ENCODE measurements at regions not wholly inside any gene's neighbourhood (a gene's known extent, or its start where the extent isn't known, plus 50 kb on each side); places are given as distances from the start of the nearest gene placed in this dataset.

GRCh38 chr4:177237291-177237690 is 72.4 kb upstream of the NEIL3 start (continued):
- no peak for TF ChIP-seq ZBED4 (CRISPR knock-in tag; IDR thresholded peaks at IDR 0.05; ENCODE audit: borderline replicate concordance)

DNA sequence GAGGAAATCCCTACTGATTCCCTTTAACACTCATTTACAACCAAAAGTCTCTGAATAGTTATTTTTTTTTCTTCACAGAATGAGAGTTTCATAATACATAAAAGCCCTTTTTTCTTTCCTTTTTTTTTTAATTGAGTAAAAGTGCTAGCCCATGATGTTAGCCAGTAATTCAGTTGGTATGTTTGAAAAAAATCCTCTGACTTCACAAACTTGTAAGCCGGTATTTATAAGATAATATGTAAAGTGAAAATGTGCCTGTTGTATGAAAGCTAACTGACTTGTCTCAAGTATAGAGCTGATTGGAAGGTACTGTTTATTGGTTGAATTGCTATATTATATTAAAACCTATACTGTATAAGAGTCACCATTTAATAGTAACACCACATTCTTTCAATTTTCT is 70.2 kb upstream of the NEIL3 start:
- Histone ChIP-seq H3K4me2 (ENCODE audit: low read depth, low read length) (no peak overlapping the region), H3K9ac (ENCODE audit: insufficient read depth, low read depth, low read length) (no peak overlapping the region), H3K27me3 (ENCODE audit: control insufficient read depth in 1 of 2, insufficient read depth in 2 of 2, low read length in 2 of 2) (no peaks in the 10 kb centered on the region), H3K79me2 (ENCODE audit: insufficient read depth, low read length) (no peaks in the 10 kb centered on the region), H3K4me1 (ENCODE audit: insufficient read depth, low read length) (no peaks in the 10 kb centered on the region), H3K36me3 (replicated peaks in 1 of 2; ENCODE audit: control insufficient read depth in 1 of 2, insufficient read depth in 2 of 2, low read length in 2 of 2) (no peaks in the 10 kb centered on the region), H4K20me1 (ENCODE audit: insufficient read depth, low read length) (no peaks in the 10 kb centered on the region), H3K9me3 (ENCODE audit: low read length) (no peaks in the 10 kb centered on the region), H3K4me3 (replicated peaks in 1 of 3; ENCODE audit: insufficient read depth in 1 of 3, low read depth in 2 of 3, low read length in 3 of 3) (no peak overlapping the region), H3K27ac (ENCODE audit: extremely low read length, insufficient read depth, low read length) (no peak overlapping the region), H2AFZ (ENCODE audit: low read length) (no peak overlapping the region)
- in situ Hi-C loops (cut with HindIII; ENCODE audit: extremely low pct_ligation_motif_present, low pct_unique_long_range_greater_than_20kb): no loop called here
- intact Hi-C loops (cut with micrococcal nuclease; ENCODE audit: unreplicated experiment): no loop called here
- no peak for FAIRE-seq
- no peak for ATAC-seq
- 64% methylated on average over 1 of the region's 1 CpG for WGBS (ENCODE audit: low lambda C conversion rate)
- POLR2A ChIA-PET: no interaction called here
- no peak for DNase-seq (ENCODE audit: low spot score)
- no TSS peak for BruUV-seq (replicated peaks)
- TF ChIP-seq LRRFIP1 (CRISPR knock-in tag; conservative IDR thresholded peaks at IDR 0.05) (no peak), ZC3H13 (CRISPR knock-in tag; IDR thresholded peaks at IDR 0.05) (no peak), ZNF230 (CRISPR knock-in tag; IDR thresholded peaks at IDR 0.05) (no peak), NR1H2 (CRISPR knock-in tag; IDR thresholded peaks at IDR 0.05; ENCODE audit: borderline replicate concordance, low read depth) (no peak), ZNF407 (CRISPR knock-in tag; IDR thresholded peaks at IDR 0.05; ENCODE audit: not compliant biosample characterization) (no peak)
- CTCF ChIA-PET (ENCODE audit: low intra/inter-chr PET ratio, low total read pairs): no interaction called here
